ENCODE measurements at regions not wholly inside any gene's neighbourhood (a gene's known extent, or its start where the extent isn't known, plus 50 kb on each side); places are given as distances from the start of the nearest gene placed in this dataset.

DNA sequence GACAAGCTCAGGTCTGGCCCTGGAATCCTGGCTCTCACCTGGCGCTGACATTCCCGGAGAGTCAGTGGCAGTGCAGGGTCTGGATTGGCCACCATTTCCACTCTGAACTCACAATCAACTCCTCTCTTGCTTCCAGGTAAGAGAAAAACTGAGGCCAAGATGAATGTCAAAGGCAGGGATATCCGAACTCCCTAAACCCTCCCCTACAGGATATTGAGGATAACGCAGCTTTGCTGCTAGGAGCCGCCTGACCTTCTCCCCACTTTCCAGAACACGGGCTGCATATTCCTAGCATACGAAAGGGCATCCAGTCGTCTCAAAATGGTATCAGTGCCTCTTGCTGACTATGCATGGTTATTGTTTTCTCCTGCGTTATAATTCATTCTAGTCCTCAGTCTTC, 473.4 kb downstream of the SOX9 start:
- DNase-seq = no peak
- Histone ChIP-seq H3K9me3 (no peaks in the 10 kb centered on the region), H3K27me3 (ENCODE audit: low read depth) (peaks cover 35% of the 10 kb centered on the region), H3K36me3 (no peaks in the 10 kb centered on the region), H3K27ac (no peak overlapping the region), H3K4me3 (no peak overlapping the region), H3K4me1 (peaks cover 22% of the 10 kb centered on the region)
- no peak for ATAC-seq
- TF ChIP-seq, protein P1, sequence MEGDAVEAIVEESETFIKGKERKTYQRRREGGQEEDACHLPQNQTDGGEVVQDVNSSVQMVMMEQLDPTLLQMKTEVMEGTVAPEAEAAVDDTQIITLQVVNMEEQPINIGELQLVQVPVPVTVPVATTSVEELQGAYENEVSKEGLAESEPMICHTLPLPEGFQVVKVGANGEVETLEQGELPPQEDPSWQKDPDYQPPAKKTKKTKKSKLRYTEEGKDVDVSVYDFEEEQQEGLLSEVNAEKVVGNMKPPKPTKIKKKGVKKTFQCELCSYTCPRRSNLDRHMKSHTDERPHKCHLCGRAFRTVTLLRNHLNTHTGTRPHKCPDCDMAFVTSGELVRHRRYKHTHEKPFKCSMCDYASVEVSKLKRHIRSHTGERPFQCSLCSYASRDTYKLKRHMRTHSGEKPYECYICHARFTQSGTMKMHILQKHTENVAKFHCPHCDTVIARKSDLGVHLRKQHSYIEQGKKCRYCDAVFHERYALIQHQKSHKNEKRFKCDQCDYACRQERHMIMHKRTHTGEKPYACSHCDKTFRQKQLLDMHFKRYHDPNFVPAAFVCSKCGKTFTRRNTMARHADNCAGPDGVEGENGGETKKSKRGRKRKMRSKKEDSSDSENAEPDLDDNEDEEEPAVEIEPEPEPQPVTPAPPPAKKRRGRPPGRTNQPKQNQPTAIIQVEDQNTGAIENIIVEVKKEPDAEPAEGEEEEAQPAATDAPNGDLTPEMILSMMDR (IDR thresholded peaks at IDR 0.05) = no peak
- intact Hi-C loops (cut with DNase I) = no loop called here
